Astrocyte of the spinal cord (primary cell): ENCODE measurements at regions not wholly inside any gene's neighbourhood (a gene's known extent, or its start where the extent isn't known, plus 50 kb on each side); places are given as distances from the start of the nearest gene placed in this dataset.
A peak's percentile ranks its signal among the peaks of the same experiment; 100 is the strongest.

Experiments used
- DNase-seq: peaks from one replicate; pipeline ENCODE4 v3.0.0; 2011; ENCODE audit warnings: low read depth, low spot score
- H3K4me3 ChIP-seq: 2 replicates; pipeline ENCODE4 v1.5.1; 2011; ENCODE audit warnings: low read depth, mild to moderate bottlenecking, low read length, moderate library complexity
- in situ Hi-C: cut with HindIII; loops from 2 replicates; pipeline ENCODE4 v1.10.0; 2017; ENCODE audit warnings: low sequenced_read_pairs
- TF ChIP-seq, protein P1 (sequence below): IDR thresholded peaks from 2 replicates; pipeline ENCODE4 v1.5.1; 2012; ENCODE audit warnings: low read depth, mild to moderate bottlenecking, low read length, inconsistent platforms

DNA sequence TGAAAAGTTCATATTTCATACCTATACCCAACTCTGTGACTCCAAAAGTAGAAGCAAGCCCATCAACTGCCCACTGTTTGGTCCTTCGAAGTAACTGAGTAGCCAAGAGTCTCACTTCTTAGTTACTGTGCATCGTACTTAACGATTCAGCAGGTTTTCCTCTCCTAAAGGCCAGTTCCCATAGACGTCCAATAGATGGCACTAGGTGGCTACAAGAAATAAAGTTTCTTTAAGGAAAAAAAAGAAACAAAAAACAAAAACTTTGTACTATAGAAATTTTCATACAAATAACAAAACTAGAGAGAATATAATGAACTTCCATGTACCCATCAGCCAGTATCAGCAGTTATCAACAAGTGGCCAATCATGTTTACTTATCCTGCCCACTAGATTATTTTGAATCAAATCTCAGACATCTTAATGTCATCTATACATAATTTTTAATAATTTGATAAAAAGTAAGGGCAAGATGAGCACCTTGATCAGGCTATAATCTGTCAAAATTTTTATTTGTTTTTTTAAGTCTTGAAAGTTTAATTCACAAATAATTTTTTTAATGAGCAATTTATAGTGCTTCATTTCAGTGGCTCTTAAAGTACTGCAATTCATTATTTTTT lies 63.8 kb upstream of the ACP3 start:
- no peak overlapping the region for H3K4me3 ChIP-seq
- DNase-seq, result peak; percentile 78
- TF ChIP-seq, protein P1, sequence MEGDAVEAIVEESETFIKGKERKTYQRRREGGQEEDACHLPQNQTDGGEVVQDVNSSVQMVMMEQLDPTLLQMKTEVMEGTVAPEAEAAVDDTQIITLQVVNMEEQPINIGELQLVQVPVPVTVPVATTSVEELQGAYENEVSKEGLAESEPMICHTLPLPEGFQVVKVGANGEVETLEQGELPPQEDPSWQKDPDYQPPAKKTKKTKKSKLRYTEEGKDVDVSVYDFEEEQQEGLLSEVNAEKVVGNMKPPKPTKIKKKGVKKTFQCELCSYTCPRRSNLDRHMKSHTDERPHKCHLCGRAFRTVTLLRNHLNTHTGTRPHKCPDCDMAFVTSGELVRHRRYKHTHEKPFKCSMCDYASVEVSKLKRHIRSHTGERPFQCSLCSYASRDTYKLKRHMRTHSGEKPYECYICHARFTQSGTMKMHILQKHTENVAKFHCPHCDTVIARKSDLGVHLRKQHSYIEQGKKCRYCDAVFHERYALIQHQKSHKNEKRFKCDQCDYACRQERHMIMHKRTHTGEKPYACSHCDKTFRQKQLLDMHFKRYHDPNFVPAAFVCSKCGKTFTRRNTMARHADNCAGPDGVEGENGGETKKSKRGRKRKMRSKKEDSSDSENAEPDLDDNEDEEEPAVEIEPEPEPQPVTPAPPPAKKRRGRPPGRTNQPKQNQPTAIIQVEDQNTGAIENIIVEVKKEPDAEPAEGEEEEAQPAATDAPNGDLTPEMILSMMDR, result peak; percentile 89
- in situ Hi-C loops, result no loop called here

DNA sequence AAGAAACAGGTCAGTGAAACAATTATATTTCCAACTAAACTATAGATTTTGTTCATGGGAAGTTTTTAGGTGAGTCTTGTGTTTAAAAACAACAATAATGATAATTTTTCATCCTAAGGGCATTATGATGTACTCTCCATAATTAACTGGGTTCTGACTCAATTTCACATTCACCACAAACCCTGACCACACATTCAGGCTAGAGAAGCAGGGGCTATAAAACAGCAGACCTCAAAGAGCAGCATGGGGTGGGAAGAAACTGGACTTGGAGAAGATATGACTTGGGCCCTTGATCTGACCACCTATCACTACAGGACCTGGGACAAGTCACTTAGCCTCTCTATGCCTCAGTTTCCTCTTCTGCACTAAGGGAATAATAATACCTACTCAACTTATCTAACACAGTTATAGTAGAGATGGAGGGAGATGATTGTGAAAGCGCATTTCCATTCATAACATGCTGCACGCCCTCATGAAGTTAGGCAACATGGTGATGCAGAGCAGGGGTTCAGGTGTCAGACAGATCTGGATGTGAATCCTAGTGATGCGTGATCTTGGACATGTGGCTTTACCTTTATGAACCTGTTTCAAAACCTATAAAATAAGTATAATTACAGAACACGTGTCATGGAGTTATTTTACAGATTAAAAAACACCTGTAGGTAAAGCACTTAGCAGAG lies 63.0 kb upstream of the ACP3 start:
- peak; percentile 46 for DNase-seq
- in situ Hi-C loops, result no loop called here
- TF ChIP-seq, protein P1, result no peak
- no peak overlapping the region for H3K4me3 ChIP-seq

DNA sequence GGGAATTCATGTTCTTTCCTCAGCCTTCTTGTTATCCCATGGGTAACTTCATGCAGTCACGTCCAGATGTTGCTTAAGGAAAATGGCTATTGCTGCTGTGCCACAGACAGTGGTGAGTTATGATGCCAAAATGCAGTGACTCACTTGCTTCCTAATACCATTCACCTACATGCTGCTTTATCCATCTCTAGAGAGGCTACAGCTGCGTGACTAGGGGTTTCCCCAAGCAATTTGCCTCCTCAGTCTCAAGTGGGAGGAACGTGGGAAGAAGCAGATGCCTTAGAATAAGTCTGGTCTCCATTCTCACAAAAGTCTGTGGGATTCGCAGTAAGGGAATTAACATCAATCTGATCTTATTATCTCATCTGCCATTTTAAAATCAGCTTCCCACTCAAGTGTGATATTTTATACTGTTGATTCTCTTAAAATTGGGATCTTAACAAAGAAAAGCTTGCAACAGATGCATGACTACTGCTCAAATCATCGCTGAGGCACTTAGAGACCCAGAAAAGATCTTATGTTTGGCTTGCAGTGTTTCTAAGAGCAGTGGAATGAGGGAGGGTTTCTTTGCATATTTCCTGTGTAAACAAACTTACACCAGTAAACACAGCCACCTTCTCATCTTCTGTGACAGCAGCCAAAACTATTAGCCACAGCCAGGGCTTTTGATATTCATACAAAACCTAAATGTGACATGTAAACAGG lies 62.0 kb upstream of the ACP3 start:
- in situ Hi-C loops, result no loop called here
- H3K4me3 ChIP-seq, result no peak overlapping the region
- TF ChIP-seq, protein P1, result no peak
- peak; percentile 63 for DNase-seq

DNA sequence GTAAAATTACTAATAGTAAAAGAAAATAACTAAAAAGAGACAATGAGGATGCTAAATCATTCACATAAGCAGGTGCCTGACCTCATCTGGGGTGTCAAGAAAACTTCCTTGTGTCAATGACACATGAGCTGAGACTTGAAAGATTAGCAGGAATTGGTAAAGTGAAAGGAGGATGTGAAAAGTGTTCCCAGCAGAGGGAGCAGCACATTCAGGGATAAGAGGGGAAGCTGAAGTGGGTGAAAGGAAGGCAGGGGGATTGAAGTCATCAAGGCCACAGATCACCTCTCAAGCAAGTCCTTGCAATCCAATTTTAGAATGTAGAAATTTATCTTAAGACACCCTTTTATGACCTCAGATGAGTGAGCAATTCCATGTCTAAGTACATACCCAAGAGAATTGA lies 60.2 kb upstream of the ACP3 start:
- no peak overlapping the region for H3K4me3 ChIP-seq
- in situ Hi-C loops, result no loop called here
- peak; percentile 51 for DNase-seq
- TF ChIP-seq, protein P1, result peak; percentile 54

DNA sequence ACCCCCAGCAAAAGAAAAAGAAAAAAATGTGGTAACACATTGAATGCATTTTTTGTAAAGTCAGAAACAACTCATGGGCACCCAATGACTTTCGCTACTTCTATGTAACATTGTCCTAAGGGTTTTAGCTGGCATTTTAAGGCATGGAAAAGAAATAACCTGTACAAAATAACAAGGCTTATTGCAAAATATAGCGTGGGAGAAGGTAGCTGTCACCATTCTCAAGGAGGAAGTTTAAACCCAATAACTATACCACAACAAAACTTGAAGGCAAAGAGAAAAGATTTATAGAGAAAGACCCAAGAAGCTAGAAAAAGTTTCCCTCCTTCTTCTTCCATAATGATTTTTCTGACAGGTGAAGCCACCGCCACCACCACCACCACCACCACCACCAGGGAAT lies 55.7 kb upstream of the ACP3 start:
- no peak for DNase-seq
- TF ChIP-seq, protein P1, result no peak
- in situ Hi-C loops, result no loop called here
- H3K4me3 ChIP-seq, result no peak overlapping the region

DNA sequence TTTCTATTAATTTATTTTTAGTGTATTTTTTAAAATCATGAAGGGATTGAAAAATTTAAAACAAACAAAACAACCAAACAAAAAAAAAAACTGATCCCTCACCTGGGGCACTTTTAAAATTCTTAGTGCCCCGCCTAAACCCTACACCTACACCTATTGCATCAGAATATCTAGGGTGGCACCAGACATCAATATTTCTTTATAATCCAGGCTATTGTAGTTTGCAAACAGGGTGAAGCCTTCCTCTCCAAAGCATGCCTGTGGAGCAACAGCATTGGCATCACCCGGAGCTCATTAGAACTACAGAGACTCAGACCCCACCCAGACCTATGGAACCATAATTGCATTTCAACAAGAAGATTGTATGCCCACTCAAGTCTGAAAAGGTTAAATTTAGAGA lies 54.9 kb upstream of the ACP3 start:
- TF ChIP-seq, protein P1, result no peak
- H3K4me3 ChIP-seq, result no peak overlapping the region
- no peak for DNase-seq
- in situ Hi-C loops, result no loop called here
